GM12878 (cell line): ENCODE measurements at regions not wholly inside any gene's neighbourhood (a gene's known extent, or its start where the extent isn't known, plus 50 kb on each side); places are given as distances from the start of the nearest gene placed in this dataset.

ENCODE experiments used
- ATAC-seq: fragments of 200-7000 bp; cut with Tn5 transposase; 3 replicates; pipeline ENCODE4 v1.9.1; 2020; ENCODE audit warnings: mild to moderate bottlenecking, moderate library complexity
- BruUV-seq: library from RNA; stranded (reverse); fragments of 400-500 nt; replicated peaks from 2 replicates; lab custom pipeline; 2021; lab: Mats Ljungman, UMichigan
- CTCF ChIA-PET: fragments of 300-600 bp; sonication (Branson Sonifier 250); formaldehyde crosslinking; extraction: SDS; loops from one replicate; lab custom pipeline; 2021; ENCODE audit warnings: inconsistent platforms; lab: Yijun Ruan, JAX
- POLR2A ChIA-PET: fragments of 350-600 bp; formaldehyde crosslinking; extraction: SDS; loops from one replicate; lab custom pipeline; 2021; ENCODE audit warnings: inconsistent platforms; lab: Charles Lee
- RAD21 ChIA-PET: fragments of 300-600 bp; sonication (Branson Sonifier 250); formaldehyde crosslinking; loops from one replicate; lab custom pipeline; 2023; ENCODE audit warnings: antibody characterized with exemption; ENCODE audit not compliant: unreplicated experiment; lab: Charles Lee
- SMC1A ChIA-PET: fragments of 300-600 bp; sonication (Branson Sonifier 250); formaldehyde crosslinking; loops from one replicate; lab custom pipeline; 2023; ENCODE audit not compliant: unreplicated experiment, uncharacterized antibody; lab: Charles Lee
- DNase-seq: peaks from one replicate; pipeline ENCODE4 v3.0.0-alpha.2; 2011; ENCODE audit warnings: low read depth, low spot score
- FAIRE-seq: peaks from 3 replicates; lab custom pipeline; 2011; peaks lifted over from hg19 to GRCh38; lab: Jason Lieb, UNC
- H2AFZ ChIP-seq: 2 replicates; pipeline ENCODE4 v1.6.0; 2011; ENCODE audit warnings: low read depth, low read length, control low read depth; ENCODE audit not compliant: control insufficient read depth
- H3K27ac ChIP-seq: 2 replicates; pipeline ENCODE4 v1.5.1; 2011; ENCODE audit warnings: control low read depth; ENCODE audit not compliant: control insufficient read depth, insufficient read depth
- H3K27me3 ChIP-seq, 2 experiments: replicated peaks in 1 of 2; 2 replicates each; pipeline versions ENCODE4 v1.6.0 to v1.6.1; 2011; ENCODE audit warnings: low read length in 1 of 2; ENCODE audit not compliant: control insufficient read depth in 2 of 2, insufficient read depth in 2 of 2
- H3K36me3 ChIP-seq, 2 experiments: 2 replicates each; pipeline ENCODE4 v1.5.1; 2011; ENCODE audit warnings: low read length in 1 of 2; ENCODE audit not compliant: control insufficient read depth in 2 of 2, insufficient read depth in 2 of 2
- H3K4me1 ChIP-seq: 2 replicates; pipeline ENCODE4 v1.6.1; 2011; ENCODE audit warnings: mild to moderate bottlenecking, low read length, moderate library complexity, mixed read lengths; ENCODE audit not compliant: control insufficient read depth, insufficient read depth
- H3K4me2 ChIP-seq: 2 replicates; pipeline ENCODE4 v1.6.0; 2011; ENCODE audit warnings: control low read depth; ENCODE audit not compliant: control insufficient read depth, insufficient read depth
- H3K4me3 ChIP-seq: fragments of 200-600 bp; sonication (generic); 2 replicates; pipeline ENCODE4 v1.5.1; 2016
- H3K79me2 ChIP-seq: 2 replicates; pipeline ENCODE4 v1.6.0; 2011; ENCODE audit warnings: low read length; ENCODE audit not compliant: control insufficient read depth, insufficient read depth
- H3K9ac ChIP-seq: 2 replicates; pipeline ENCODE4 v1.8.0; 2011; ENCODE audit warnings: low read length, control low read depth, mixed read lengths; ENCODE audit not compliant: control insufficient read depth, insufficient read depth
- H3K9me3 ChIP-seq: replicated peaks from 3 replicates; pipeline ENCODE4 v1.5.1; 2011; ENCODE audit warnings: mild to moderate bottlenecking, low read length; ENCODE audit not compliant: control insufficient read depth, insufficient read depth
- H4K20me1 ChIP-seq: 2 replicates; pipeline ENCODE4 v1.6.0; 2011; ENCODE audit not compliant: control insufficient read depth, insufficient read depth
- CREB1 ChIP-seq: IDR thresholded peaks from 2 replicates; pipeline ENCODE4 v1.6.1; 2012; ENCODE audit warnings: low read depth, mild to moderate bottlenecking, inconsistent platforms
- FOXM1 ChIP-seq: IDR thresholded peaks from 2 replicates; pipeline ENCODE4 v1.6.1; 2012; ENCODE audit warnings: low read depth, mild to moderate bottlenecking, inconsistent platforms, low read length, moderate library complexity
- HDAC6 ChIP-seq: fragments of 200-600 bp; sonication (generic); IDR thresholded peaks from one replicate; pipeline ENCODE4 v1.8.0; 2017; ENCODE audit warnings: antibody characterized with exemption; ENCODE audit not compliant: unreplicated experiment
- NR2C2 ChIP-seq: IDR thresholded peaks from 2 replicates; pipeline ENCODE4 v1.6.1; 2011; ENCODE audit warnings: borderline replicate concordance, low read depth; ENCODE audit not compliant: control insufficient read depth, insufficient read length
- PML ChIP-seq: IDR thresholded peaks from 2 replicates; pipeline ENCODE4 v1.6.1; 2012; ENCODE audit warnings: low read length, inconsistent platforms
- SIN3A ChIP-seq: IDR thresholded peaks from 2 replicates; pipeline ENCODE4 v1.6.1; 2012; ENCODE audit warnings: low read depth, low read length, improper control_type of control experiment
- SPI1 ChIP-seq: IDR thresholded peaks from 2 replicates; pipeline ENCODE4 v1.6.1; 2011; ENCODE audit warnings: low read depth, mild to moderate bottlenecking, low read length, moderate library complexity, borderline replicate concordance; ENCODE audit not compliant: insufficient read depth
- SREBF2 ChIP-seq: IDR thresholded peaks from 2 replicates; pipeline ENCODE4 v1.6.1; 2012; ENCODE audit warnings: mild to moderate bottlenecking, low read length
- SUPT20H ChIP-seq: IDR thresholded peaks from 2 replicates; pipeline ENCODE4 v1.6.1; 2011; ENCODE audit warnings: low read depth, mild to moderate bottlenecking, low read length, moderate library complexity, borderline replicate concordance; ENCODE audit not compliant: control insufficient read depth
- TAF1 ChIP-seq: IDR thresholded peaks from 2 replicates; pipeline ENCODE4 v1.6.1; 2011; ENCODE audit warnings: mild to moderate bottlenecking, low read depth, low read length, borderline replicate concordance
- TARDBP ChIP-seq: IDR thresholded peaks from 2 replicates; pipeline ENCODE4 v1.6.1; 2016; ENCODE audit warnings: borderline replicate concordance
- WGBS: methylation state at CpG from one replicate; pipeline ENCODE4 v1.1.6; 2016; ENCODE audit warnings: low lambda C conversion rate; ENCODE audit not compliant: insufficient replicate concordance, insufficient coverage; ENCODE audit errors: missing lambda C conversion rate; 5-methylcytosine and 5-hydroxymethylcytosine counted together
- in situ Hi-C: fragments of 300-500 bp; cut with MboI; formaldehyde crosslinking; loops from 9 replicates; pipeline ENCODE4 v1.14.3; 2018; ENCODE audit warnings: mixed read lengths
- intact Hi-C: fragments of 100-400 bp; cut with micrococcal nuclease; formaldehyde crosslinking; loops from one replicate; pipeline ENCODE4 v1.14.2; 2022; ENCODE audit not compliant: unreplicated experiment
- TF ChIP-seq, protein P1 (sequence below): fragments of 450-650 bp; IDR thresholded peaks from 2 replicates; pipeline ENCODE4 v1.6.1; 2016; ENCODE audit warnings: mild to moderate bottlenecking
- TF ChIP-seq, protein P2 (sequence below): fragments of 150-350 bp; IDR thresholded peaks from 2 replicates; pipeline ENCODE4 v1.6.1; 2016; ENCODE audit warnings: low read depth, low read length
- TF ChIP-seq, protein P3 (sequence below): fragments of 450-650 bp; IDR thresholded peaks from 2 replicates; pipeline ENCODE4 v1.6.1; 2018; ENCODE audit warnings: mild to moderate bottlenecking, low read depth, moderate library complexity; ENCODE audit not compliant: partially characterized antibody

DNA sequence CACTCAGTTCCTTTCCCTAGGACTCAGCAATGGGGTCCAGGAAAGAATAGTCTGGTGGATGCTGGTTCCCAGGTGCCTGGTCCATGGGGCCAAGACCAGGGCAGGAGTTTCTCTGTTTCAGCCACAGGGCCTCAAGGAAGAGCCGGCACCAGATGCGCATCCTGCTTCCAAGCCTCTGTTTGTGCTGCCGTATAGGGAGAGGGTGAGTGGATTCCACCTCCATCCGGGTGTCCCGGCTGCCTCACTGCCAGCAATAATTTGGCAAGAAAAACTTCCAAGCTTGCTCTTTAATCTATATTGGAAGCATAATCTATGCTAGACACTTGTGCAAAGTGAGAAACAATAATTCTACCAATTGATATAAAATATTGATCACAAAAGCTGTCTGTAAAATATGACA is 261.2 kb upstream of the HS6ST1 start (continued):
- TF ChIP-seq, protein P1, sequence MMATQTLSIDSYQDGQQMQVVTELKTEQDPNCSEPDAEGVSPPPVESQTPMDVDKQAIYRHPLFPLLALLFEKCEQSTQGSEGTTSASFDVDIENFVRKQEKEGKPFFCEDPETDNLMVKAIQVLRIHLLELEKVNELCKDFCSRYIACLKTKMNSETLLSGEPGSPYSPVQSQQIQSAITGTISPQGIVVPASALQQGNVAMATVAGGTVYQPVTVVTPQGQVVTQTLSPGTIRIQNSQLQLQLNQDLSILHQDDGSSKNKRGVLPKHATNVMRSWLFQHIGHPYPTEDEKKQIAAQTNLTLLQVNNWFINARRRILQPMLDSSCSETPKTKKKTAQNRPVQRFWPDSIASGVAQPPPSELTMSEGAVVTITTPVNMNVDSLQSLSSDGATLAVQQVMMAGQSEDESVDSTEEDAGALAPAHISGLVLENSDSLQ: no peak
- TF ChIP-seq, protein P2, sequence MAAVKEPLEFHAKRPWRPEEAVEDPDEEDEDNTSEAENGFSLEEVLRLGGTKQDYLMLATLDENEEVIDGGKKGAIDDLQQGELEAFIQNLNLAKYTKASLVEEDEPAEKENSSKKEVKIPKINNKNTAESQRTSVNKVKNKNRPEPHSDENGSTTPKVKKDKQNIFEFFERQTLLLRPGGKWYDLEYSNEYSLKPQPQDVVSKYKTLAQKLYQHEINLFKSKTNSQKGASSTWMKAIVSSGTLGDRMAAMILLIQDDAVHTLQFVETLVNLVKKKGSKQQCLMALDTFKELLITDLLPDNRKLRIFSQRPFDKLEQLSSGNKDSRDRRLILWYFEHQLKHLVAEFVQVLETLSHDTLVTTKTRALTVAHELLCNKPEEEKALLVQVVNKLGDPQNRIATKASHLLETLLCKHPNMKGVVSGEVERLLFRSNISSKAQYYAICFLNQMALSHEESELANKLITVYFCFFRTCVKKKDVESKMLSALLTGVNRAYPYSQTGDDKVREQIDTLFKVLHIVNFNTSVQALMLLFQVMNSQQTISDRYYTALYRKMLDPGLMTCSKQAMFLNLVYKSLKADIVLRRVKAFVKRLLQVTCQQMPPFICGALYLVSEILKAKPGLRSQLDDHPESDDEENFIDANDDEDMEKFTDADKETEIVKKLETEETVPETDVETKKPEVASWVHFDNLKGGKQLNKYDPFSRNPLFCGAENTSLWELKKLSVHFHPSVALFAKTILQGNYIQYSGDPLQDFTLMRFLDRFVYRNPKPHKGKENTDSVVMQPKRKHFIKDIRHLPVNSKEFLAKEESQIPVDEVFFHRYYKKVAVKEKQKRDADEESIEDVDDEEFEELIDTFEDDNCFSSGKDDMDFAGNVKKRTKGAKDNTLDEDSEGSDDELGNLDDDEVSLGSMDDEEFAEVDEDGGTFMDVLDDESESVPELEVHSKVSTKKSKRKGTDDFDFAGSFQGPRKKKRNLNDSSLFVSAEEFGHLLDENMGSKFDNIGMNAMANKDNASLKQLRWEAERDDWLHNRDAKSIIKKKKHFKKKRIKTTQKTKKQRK: no peak
- TF ChIP-seq SUPT20H (no peak), SREBF2 (no peak), CREB1 (no peak), TAF1 (no peak), PML (no peak)
- TF ChIP-seq, all 136 proteins: peak for 0

DNA sequence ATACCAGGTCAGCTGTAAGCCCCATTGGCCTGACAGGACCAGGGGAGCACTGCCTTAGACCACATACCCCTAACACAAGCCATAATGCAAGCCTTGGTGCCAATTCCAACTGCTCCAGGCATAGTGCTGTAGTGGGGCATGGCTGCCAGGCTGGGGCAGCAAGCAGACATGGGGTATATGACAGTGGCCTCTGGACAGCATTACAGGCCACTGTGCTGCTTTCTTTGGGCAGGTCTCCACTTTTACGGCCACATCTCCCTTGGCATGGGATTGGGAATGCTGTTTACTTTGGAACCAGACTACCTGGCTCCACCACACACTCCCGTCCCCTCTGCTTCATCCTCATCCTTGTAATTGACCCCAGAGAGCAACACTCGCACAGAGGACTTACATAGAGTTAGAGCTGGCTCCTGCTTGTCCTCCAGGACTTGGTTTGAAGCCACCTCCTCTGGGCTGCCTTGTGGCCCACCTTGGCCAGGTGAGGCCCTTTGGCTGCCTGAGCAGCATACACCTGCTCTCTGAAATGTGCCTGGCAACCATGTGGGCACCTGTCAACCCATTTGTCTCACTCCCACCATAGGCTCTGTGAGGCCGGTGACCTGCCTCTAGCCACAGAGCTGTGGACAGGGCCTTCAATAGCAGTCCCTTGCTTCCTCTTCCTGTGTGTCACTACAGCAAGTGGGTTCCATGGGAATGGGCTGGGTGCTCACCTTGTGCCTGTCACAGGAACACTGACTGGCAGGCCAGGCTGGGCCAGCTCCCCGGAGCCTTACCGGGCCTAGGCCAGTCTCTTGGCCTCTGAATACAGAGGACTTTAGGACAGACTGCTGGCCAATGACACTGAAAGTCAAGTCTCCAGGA is 262.6 kb upstream of the HS6ST1 start:
- ChIA-PET RAD21 (no interaction called here), CTCF (no interaction called here), SMC1A (no interaction called here), POLR2A (no interaction called here)
- WGBS: 48% methylated on average over 6 of the region's 6 CpGs
- Histone ChIP-seq H3K4me2 (no peak overlapping the region), H3K36me3 (no peaks in the 10 kb centered on the region), H3K9ac (no peak overlapping the region), H3K27ac (no peak overlapping the region), H3K4me1 (no peaks in the 10 kb centered on the region), H4K20me1 (no peaks in the 10 kb centered on the region), H3K4me3 (no peak overlapping the region), H3K79me2 (no peaks in the 10 kb centered on the region), H3K27me3 (no peaks in the 10 kb centered on the region), H3K9me3 (no peaks in the 10 kb centered on the region), H2AFZ (no peak overlapping the region)
- DNase-seq (no peak), FAIRE-seq (no peak), ATAC-seq (no peak)
- BruUV-seq: no TSS peak
- intact Hi-C loops (no loop called here), in situ Hi-C loops (no loop called here)
- TF ChIP-seq FOXM1 (no peak), NR2C2 (no peak), TARDBP (no peak), SIN3A (no peak), HDAC6 (no peak), SPI1 (no peak)
- TF ChIP-seq, protein P3, sequence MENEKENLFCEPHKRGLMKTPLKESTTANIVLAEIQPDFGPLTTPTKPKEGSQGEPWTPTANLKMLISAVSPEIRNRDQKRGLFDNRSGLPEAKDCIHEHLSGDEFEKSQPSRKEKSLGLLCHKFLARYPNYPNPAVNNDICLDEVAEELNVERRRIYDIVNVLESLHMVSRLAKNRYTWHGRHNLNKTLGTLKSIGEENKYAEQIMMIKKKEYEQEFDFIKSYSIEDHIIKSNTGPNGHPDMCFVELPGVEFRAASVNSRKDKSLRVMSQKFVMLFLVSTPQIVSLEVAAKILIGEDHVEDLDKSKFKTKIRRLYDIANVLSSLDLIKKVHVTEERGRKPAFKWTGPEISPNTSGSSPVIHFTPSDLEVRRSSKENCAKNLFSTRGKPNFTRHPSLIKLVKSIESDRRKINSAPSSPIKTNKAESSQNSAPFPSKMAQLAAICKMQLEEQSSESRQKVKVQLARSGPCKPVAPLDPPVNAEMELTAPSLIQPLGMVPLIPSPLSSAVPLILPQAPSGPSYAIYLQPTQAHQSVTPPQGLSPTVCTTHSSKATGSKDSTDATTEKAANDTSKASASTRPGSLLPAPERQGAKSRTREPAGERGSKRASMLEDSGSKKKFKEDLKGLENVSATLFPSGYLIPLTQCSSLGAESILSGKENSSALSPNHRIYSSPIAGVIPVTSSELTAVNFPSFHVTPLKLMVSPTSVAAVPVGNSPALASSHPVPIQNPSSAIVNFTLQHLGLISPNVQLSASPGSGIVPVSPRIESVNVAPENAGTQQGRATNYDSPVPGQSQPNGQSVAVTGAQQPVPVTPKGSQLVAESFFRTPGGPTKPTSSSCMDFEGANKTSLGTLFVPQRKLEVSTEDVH: no peak
